ENCODE measurements at regions not wholly inside any gene's neighbourhood (a gene's known extent, or its start where the extent isn't known, plus 50 kb on each side); places are given as distances from the start of the nearest gene placed in this dataset.

- H3K27ac Mint-ChIP-seq = no peak overlapping the region
- H3K36me3 Mint-ChIP-seq = no peaks in the 10 kb centered on the region
- peaks cover 4% of the 10 kb centered on the region for H3K9me3 Mint-ChIP-seq
- peaks cover 4% of the 10 kb centered on the region for H3K4me1 Mint-ChIP-seq
- peaks cover 3% of the 10 kb centered on the region for H3K27me3 Mint-ChIP-seq
- H3K4me3 Mint-ChIP-seq = no peak overlapping the region
These were observed 310.8 kb downstream of the USP25 start for GRCh38 chr21:16040601-16041000.

DNA sequence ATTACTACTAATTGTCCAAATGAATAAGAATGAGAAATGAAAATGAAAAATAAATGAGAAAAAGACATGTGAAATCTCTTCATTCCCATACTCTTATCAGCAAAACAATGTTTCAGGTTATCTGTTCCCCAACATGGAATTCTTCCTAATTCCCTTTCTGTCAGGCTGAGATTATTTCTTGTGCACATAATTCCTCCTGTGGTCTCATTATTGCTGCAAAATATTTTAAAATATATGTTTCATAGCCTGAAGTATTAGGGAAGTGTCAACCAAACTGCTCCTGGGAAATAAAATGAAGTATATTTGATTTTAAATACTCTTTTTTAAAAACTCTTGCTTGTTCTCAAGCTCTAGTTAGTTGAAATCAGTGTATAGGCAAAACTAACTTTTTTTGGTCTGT is 314.9 kb downstream of the USP25 start:
- Mint-ChIP-seq H3K4me1 (no peaks in the 10 kb centered on the region), H3K9me3 (no peaks in the 10 kb centered on the region), H3K36me3 (no peaks in the 10 kb centered on the region), H3K4me3 (no peak overlapping the region), H3K27me3 (peaks cover 3% of the 10 kb centered on the region), H3K27ac (no peak overlapping the region)

- Mint-ChIP-seq H3K27me3 (peaks cover 3% of the 10 kb centered on the region), H3K4me3 (no peak overlapping the region), H3K27ac (no peak overlapping the region), H3K4me1 (no peaks in the 10 kb centered on the region), H3K36me3 (no peaks in the 10 kb centered on the region), H3K9me3 (no peaks in the 10 kb centered on the region)
These were observed 317.0 kb downstream of the USP25 start for GRCh38 chr21:16046656-16047330.

DNA sequence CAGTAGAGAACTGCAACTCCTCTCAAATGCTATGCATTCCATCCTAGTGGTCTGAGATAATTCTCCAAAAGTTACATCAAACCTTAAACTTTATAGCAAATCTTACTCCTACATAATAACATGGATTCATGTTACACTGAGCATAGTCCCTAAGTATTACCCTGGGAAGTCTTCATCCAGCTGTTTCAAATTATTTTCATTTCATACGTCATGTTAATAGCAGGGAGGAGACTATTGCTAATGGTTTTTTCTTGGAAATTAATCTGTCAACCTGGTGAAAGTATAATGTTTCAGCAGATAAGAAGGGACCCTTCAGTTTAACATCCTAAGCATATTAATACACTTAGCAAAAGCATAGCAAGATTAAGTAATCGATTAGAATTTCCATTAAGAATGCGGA is 318.1 kb downstream of the USP25 start:
- Mint-ChIP-seq H3K27me3 (peaks cover 3% of the 10 kb centered on the region), H3K27ac (no peak overlapping the region), H3K4me3 (no peak overlapping the region)

GRCh38 chr21:16055014-16055413 is 325.2 kb downstream of the USP25 start:
- H3K4me3 Mint-ChIP-seq = no peak overlapping the region
- no peaks in the 10 kb centered on the region for H3K36me3 Mint-ChIP-seq
- no peaks in the 10 kb centered on the region for H3K27me3 Mint-ChIP-seq
- no peaks in the 10 kb centered on the region for H3K4me1 Mint-ChIP-seq
- H3K9me3 Mint-ChIP-seq = no peaks in the 10 kb centered on the region
- H3K27ac Mint-ChIP-seq = no peak overlapping the region

More for the DNA sequence above, 318.1 kb downstream of the USP25 start:
- Mint-ChIP-seq H3K36me3 (no peaks in the 10 kb centered on the region), H3K4me1 (no peaks in the 10 kb centered on the region), H3K9me3 (no peaks in the 10 kb centered on the region)

- Mint-ChIP-seq H3K4me3 (no peak overlapping the region), H3K9me3 (no peaks in the 10 kb centered on the region), H3K27me3 (no peaks in the 10 kb centered on the region), H3K27ac (no peak overlapping the region), H3K36me3 (no peaks in the 10 kb centered on the region), H3K4me1 (no peaks in the 10 kb centered on the region)
These were observed 329.1 kb downstream of the USP25 start for GRCh38 chr21:16058896-16059295.

GRCh38 chr21:16059981-16060380 is 330.2 kb downstream of the USP25 start:
- Mint-ChIP-seq H3K4me1 (no peaks in the 10 kb centered on the region), H3K27ac (no peak overlapping the region), H3K27me3 (no peaks in the 10 kb centered on the region), H3K36me3 (no peaks in the 10 kb centered on the region), H3K9me3 (no peaks in the 10 kb centered on the region), H3K4me3 (no peak overlapping the region)

GRCh38 chr21:16061194-16061593 is 331.4 kb downstream of the USP25 start:
- H3K4me1 Mint-ChIP-seq = no peaks in the 10 kb centered on the region
- H3K36me3 Mint-ChIP-seq = no peaks in the 10 kb centered on the region
- no peaks in the 10 kb centered on the region for H3K9me3 Mint-ChIP-seq
- no peak overlapping the region for H3K4me3 Mint-ChIP-seq
- H3K27me3 Mint-ChIP-seq = no peaks in the 10 kb centered on the region
- H3K27ac Mint-ChIP-seq = no peak overlapping the region

DNA sequence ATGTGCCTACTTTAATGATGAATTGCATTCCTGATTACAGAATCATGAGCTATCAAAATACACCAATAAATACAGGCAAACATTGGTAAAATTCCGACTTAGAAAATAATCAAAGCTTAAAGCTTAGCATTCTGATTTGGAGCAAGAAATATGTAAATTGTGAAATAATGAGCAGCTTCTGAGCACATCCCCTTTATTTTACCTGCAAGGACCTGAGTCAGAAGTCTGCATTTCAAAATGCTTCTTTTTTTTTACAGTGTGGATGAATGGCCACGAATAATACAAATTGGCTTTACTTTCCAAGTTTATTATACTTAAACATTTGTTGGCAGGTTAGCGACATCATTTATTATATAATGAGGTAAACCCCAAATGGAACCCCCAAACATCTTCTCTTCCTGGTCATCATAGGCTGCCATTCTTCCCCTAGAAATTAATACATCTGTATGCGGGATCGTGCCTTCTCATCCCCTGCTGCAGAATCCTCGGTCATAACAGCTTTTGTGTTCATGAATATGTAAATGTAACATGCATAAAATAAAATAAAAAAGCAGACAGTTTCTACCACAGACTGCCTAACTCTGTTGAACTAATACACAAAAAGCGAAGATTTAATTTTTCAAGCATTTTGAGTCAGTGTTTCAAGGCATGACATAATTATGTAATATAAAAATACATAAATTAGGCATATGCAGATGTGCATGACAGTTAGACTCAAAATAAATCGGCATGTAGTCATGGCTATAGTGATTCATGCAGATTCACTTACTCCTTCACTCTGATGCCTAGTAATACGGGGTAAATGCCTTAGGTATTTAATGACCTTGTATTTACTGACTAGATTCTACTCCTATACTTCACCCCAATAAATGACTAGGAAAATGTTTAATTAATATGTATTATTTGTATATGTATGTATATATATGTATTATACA is 339.7 kb downstream of the USP25 start:
- Mint-ChIP-seq H3K27me3 (peaks cover 4% of the 10 kb centered on the region), H3K4me3 (no peak overlapping the region), H3K4me1 (no peaks in the 10 kb centered on the region), H3K9me3 (no peaks in the 10 kb centered on the region), H3K27ac (no peak overlapping the region), H3K36me3 (no peaks in the 10 kb centered on the region)

DNA sequence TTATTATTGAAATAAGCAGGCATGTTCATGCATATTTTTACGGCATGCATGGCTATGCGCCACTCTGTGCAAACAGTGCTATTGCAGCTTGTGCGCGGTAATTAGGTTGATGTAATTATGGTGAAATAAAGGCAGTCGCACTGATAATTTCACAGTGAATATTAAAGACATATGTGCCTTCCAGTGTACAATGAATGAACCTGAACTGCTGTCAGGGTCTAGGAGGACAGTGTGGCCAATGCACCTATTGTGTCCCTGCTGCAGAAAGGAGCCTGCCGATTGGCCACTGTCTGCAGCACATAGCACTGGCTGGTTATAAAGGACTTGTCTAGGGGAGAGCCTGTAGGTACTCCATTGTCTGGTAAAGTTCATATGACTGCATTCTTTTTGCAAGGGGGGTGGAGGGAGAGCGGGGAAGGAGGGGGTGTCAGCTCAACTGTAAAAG is 340.4 kb downstream of the USP25 start:
- Mint-ChIP-seq H3K27me3 (peaks cover 4% of the 10 kb centered on the region), H3K9me3 (no peaks in the 10 kb centered on the region)

DNA sequence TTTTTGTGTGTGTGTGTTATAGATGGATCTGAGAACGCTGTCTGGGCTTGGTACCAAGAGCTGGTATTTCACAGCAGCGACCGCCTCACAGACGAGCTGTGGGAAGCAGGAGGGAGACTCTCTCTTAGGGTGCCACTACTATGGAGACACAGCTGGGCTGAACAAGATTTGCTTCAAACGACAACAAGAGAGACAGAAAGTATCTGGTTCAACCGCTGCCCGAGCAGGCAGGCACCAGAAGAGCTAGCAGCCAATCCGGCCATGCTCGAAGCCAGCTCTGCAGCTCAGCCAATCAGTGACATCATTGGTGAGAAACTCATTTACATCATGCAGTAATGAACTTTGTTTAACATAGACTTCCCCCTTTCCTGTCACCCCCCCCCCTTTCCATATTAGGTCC is 341.3 kb downstream of the USP25 start:
- H3K27ac Mint-ChIP-seq = no peak overlapping the region

More for the DNA sequence above, 340.4 kb downstream of the USP25 start:
- H3K4me3 Mint-ChIP-seq = no peak overlapping the region
- no peak overlapping the region for H3K27ac Mint-ChIP-seq
- H3K36me3 Mint-ChIP-seq = no peaks in the 10 kb centered on the region
- H3K4me1 Mint-ChIP-seq = no peaks in the 10 kb centered on the region

DNA sequence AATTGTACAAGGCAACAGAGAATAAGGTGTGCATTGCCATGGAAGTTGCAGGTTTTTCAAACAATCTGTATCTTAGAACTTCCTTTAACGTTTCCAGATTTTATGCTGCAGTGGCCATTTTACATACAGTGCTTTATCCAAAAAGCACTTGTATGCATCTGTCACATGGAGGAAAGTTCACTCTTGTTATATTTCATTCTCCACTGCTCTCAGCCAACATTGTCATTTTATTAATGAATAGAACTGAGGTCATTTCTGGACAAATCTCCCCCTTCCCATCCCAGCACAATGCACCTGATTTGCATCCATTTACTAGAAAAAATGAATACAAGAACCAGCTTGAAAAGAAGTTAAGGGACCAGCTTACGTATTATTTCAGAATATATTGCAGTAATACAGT is 342.0 kb downstream of the USP25 start:
- Mint-ChIP-seq H3K27me3 (peaks cover 4% of the 10 kb centered on the region), H3K36me3 (no peaks in the 10 kb centered on the region), H3K4me1 (no peaks in the 10 kb centered on the region), H3K9me3 (no peaks in the 10 kb centered on the region), H3K4me3 (no peak overlapping the region), H3K27ac (no peak overlapping the region)

More for the DNA sequence above, 341.3 kb downstream of the USP25 start:
- Mint-ChIP-seq H3K27me3 (peaks cover 4% of the 10 kb centered on the region), H3K4me3 (no peak overlapping the region), H3K9me3 (no peaks in the 10 kb centered on the region), H3K4me1 (no peaks in the 10 kb centered on the region), H3K36me3 (no peaks in the 10 kb centered on the region)

- Mint-ChIP-seq H3K9me3 (no peaks in the 10 kb centered on the region), H3K4me1 (no peaks in the 10 kb centered on the region), H3K4me3 (no peak overlapping the region), H3K27ac (no peak overlapping the region), H3K27me3 (peaks cover 4% of the 10 kb centered on the region), H3K36me3 (no peaks in the 10 kb centered on the region)
These were observed 342.4 kb downstream of the USP25 start for GRCh38 chr21:16072221-16072620.

DNA sequence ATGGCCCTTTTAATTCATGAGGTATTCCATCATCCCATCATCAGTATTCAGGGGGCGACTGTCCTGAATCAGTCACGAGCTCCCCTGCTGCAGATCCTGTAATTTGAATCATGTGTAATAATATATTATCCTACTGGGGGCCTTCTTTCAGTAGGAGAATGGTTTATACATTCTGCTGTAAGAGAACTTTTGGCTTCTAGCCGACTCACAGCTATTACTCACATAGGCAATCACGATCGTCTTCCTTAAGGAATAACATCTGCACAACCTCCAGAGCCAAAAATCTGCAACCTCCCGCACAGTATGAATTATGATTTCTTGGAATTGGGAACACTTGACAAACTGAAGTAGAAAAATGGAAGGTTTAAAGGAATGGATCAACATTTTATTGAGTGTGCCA is 343.0 kb downstream of the USP25 start:
- no peak overlapping the region for H3K4me3 Mint-ChIP-seq
- H3K27me3 Mint-ChIP-seq = peaks cover 2% of the 10 kb centered on the region
- no peaks in the 10 kb centered on the region for H3K36me3 Mint-ChIP-seq
- H3K27ac Mint-ChIP-seq = no peak overlapping the region
- no peaks in the 10 kb centered on the region for H3K4me1 Mint-ChIP-seq
- H3K9me3 Mint-ChIP-seq = no peaks in the 10 kb centered on the region

GRCh38 chr21:16073586-16073985 is 343.8 kb downstream of the USP25 start:
- Mint-ChIP-seq H3K4me3 (no peak overlapping the region), H3K36me3 (no peaks in the 10 kb centered on the region), H3K27ac (no peak overlapping the region), H3K9me3 (no peaks in the 10 kb centered on the region), H3K27me3 (peaks cover 2% of the 10 kb centered on the region), H3K4me1 (no peaks in the 10 kb centered on the region)

DNA sequence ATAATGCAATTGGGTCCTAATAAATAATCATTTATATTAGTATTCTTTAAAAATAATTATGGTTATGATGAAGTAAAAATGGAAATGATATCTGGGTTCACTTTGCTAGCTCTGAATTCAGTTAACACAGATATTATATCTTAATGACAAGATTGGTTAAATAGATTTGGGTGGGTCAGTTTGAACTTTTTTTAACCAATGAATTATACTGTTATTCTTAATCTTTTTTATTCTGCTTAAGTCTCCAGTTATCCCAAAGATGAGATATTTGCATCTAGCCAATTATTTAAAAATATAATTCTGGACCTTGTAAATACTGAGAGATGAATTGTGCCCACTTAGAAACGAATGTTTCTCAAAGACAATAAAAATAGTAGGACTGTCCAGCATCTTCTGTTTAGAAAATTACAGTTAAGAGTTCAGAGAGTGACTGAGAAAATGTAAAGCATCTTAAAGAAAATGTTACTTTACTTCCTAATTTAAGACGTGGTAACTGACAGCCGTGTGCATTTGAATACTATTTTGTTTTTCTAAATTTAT is 345.2 kb downstream of the USP25 start:
- Mint-ChIP-seq H3K9me3 (no peaks in the 10 kb centered on the region), H3K27me3 (peaks cover 2% of the 10 kb centered on the region), H3K4me1 (no peaks in the 10 kb centered on the region), H3K27ac (no peak overlapping the region), H3K36me3 (no peaks in the 10 kb centered on the region), H3K4me3 (no peak overlapping the region)

Data from activated naive CD4-positive, alpha-beta T cell treated with anti-CD3 and anti-CD28 coated beads, Interleukin-2, amount 50 U/mL, for 24 hours (primary cell).